GM12892 (cell line): ENCODE measurements at regions not wholly inside any gene's neighbourhood (a gene's known extent, or its start where the extent isn't known, plus 50 kb on each side); places are given as distances from the start of the nearest gene placed in this dataset.

Source experiments
- POLR2A ChIP-seq: IDR thresholded peaks from 2 replicates; pipeline ENCODE4 v1.6.1; 2011; ENCODE audit warnings: low read depth, low read length, control low read depth
- POLR2AphosphoS5 ChIP-seq: IDR thresholded peaks from 2 replicates; pipeline ENCODE4 v1.6.1; 2011; ENCODE audit warnings: low read depth, low read length, control low read depth

- no peak for TF ChIP-seq POLR2AphosphoS5
- no peak for TF ChIP-seq POLR2A
Measured at GRCh38 chr9:108021096-108021710, 531.6 kb upstream of the KLF4 start.
